ENCODE measurements at regions not wholly inside any gene's neighbourhood (a gene's known extent, or its start where the extent isn't known, plus 50 kb on each side); places are given as distances from the start of the nearest gene placed in this dataset.

DNA sequence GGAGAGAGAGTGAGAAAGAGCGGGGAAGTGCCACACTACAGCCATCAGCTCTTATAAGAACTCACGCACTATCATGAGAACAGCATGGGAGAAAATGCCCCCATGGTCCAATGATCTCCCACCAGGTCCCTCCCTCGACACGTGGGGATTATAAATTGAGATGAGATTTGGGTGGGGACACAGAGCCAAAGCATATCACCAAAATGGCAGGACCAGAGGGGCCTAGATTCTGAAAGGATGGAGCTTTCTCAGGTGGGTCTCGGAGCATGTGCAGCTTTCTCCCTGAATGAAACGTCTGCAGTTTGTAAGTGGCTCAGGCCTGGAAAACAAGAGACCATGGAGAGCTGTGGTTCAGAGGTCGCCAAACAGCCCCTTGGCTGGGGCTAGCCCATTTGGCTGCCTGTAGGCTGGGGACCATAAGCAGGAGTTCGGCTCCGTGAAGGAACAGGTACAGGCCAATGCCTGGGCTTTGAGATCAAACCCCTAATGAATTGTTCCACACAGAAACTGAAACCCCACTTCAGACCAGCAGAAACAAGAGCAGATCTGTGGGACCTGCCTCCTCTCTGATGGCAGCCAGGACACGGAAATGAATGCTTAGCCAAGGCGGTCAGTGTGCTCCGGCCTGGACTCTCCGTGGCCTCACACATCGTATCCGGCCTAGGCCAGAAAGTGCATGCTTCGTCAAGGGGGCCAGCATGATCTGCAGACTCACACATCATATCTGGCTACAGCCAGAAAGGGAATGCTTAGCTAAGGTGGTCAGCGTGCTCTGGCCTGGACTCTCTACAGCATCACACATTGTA, 111.2 kb upstream of the TMEM18 start:
- DNase-seq (ENCODE audit: low read depth): no peak

DNA sequence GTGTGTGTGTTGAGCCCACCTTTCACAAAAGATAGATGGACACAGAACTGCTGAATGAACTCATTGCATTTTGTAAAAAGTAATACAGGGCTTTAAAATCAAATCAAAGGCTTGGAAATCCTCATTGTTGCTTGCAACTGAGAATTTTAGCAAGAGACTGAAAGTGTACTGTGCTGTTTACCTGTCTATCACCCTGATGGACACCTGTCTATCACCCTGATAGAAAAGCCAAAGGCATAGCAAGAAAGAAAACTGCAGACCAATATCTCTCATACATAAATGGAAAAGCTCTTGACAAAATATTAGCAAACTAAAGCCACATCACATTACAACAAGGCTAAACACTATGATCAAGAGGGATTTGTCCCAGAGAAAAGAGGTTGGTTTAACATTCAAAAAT, 107.5 kb upstream of the TMEM18 start:
- no peak for DNase-seq (ENCODE audit: low read depth)

DNA sequence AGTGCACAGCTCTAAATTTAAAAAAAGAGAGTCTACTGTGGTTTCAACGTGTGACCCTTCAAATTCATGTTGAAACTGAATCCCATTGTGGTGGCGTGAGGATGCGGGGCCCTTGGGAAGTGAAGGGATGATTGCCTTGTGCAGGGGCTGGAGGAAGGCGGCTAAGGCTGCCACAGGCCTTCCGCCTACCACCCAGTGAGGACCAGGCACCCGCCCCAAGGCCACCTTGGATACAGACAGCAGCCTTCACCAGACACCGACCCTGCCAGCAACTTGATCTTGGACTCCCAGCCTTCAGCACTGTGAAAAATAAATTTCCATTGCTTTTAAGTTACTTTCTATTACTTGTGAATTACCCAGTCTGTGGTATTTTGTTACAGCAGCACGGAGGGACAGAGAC, 103.4 kb upstream of the TMEM18 start:
- DNase-seq (ENCODE audit: low read depth): no peak

DNA sequence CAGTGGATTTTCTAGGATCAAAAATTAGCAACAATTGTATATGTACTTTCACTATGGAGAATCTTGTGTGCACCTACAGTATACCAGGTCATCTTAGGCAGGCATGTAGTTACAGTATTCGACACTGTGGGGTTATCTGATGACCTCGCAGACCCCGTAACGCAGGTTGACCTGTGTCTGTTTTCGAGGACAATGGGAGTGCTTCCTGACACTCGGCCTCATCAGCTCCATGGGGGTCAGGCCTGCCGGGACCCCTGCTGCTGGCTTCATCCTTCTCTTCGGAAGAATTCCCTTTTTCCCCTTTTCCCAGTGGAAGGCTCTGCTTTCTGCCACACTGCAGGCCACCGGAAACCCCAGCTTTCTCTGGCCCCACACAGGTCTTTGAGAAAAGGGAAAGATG, 102.8 kb upstream of the TMEM18 start:
- DNase-seq (ENCODE audit: low read depth): no peak

DNA sequence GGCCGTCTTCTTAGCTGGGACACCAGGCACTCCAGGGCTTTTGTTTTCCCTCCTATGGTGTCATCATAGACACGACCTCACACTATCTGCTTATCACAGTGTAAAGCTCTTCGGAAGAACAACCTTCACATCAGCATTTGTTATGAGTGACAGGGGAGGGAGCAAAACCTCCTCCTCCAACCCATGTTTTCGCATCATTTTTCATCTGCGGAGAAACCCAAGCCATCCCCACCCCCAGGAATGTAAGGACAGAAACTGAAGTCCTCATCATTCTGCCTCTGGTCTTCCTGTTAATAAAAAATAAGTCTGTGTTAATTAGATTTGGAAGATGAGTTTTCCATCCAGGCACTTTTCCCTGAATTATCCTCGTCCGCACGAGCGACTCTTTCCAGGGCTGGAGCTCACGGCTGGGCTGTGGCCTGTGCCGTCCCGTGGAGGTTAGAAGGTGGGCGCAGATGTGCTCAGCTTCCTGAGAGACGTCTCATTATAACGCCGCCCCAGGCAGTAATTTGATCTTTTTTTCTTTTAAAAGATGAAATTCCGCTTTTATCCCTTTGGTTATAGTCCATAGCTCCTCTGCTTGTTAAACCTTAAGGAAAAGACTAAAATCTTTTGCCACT, 101.6 kb upstream of the TMEM18 start:
- DNase-seq (ENCODE audit: low read depth): no peak

DNA sequence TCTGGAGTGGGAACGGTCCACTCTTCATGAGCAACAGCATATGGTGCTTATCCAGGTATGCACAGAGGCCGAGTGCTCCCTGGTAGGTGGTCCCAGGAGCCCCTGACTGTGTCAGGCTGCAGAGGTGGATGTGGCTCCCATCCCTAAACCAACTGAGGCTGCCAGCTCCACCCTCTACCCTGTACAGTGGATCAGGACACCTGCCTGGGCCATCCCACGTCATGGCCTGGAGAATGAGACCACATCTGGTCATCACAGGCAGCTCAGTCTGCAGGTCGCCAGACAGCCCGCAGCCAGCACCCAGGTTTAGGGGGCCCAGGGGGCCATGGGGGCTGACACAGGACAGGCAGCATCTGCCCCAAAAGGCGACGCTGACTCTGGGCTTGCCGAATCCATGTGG, 100.3 kb upstream of the TMEM18 start:
- DNase-seq (ENCODE audit: low read depth): no peak

DNA sequence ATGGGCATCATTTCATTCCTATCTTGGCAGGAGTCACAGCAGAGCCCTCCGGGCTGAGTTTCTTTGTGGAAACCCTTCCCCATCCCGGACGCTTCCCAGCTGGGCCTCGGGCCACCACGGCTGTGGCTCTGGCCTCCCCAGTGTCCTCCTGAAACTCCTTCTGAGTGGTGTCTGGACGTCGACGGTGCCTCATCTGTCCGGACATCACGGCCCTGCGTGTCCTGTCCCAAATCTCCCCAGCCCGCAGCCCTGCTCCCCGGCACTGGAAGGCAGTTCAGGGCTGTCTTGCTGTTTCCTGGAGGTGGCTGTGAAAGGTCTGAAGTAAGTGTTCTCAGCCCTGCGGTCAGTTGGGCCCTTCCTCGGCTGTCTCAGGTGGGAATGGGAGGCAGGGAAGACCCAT, 99.8 kb upstream of the TMEM18 start:
- DNase-seq (ENCODE audit: low read depth): no peak

DNA sequence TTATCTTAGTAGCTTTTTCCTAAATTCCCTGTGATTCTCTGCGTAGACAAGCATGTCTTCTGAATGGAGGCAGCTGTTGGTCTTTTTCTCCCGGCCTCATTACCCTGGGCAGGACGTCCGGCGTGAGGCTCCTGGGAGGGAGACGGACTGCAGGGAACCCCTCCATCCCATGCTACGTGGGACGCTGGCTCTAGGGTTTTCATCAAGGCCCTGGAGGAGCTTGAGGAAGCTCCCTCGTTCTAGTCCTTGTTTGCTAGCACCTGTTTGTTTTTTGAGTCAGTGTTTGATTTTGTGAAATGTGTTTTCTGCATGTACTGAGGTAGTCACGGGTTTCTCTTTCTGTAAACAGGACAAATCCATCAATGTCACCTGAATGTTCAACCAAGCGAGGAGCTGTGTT, 99.3 kb upstream of the TMEM18 start:
- no peak for DNase-seq (ENCODE audit: low read depth)

DNA sequence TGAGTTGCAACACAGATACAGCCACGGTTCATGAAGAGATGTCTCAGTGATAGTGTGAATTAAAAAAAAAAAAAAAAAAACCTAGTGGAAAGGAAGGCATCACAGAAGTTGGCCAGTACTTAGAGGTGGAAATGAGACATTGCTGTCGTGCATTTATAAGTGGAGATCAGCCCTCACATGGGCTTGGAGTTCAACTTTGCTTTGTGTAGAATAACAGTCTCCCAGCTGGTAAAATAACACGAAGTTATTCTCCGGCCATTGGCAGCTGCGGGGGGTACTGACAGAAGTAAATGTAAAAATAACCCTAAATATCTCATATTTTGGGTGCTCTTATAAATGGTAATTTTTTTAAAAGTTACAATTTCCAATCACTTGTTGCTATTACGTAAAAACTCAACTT, 98.8 kb upstream of the TMEM18 start:
- DNase-seq (ENCODE audit: low read depth): no peak

DNA sequence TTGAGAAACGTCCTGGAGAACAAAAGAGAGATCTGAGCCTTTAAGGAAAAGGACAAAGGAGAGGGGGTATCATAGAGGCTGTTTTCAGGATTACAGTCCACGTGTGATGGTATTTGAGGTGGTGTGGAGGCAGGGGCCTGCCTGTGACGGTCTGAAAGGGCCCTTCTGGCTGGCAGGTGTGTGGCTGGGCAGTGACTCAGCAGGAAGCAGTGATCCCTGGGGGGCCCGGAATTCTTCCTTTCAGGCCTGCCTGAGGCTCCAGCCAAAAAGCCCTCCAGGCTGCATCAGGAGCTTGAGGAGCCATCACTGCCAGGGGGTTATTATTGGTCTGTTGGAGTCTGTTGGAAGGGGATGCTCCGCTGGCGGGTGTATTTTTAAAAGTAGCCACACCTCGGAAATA, 97.2 kb upstream of the TMEM18 start:
- DNase-seq (ENCODE audit: low read depth): no peak

DNA sequence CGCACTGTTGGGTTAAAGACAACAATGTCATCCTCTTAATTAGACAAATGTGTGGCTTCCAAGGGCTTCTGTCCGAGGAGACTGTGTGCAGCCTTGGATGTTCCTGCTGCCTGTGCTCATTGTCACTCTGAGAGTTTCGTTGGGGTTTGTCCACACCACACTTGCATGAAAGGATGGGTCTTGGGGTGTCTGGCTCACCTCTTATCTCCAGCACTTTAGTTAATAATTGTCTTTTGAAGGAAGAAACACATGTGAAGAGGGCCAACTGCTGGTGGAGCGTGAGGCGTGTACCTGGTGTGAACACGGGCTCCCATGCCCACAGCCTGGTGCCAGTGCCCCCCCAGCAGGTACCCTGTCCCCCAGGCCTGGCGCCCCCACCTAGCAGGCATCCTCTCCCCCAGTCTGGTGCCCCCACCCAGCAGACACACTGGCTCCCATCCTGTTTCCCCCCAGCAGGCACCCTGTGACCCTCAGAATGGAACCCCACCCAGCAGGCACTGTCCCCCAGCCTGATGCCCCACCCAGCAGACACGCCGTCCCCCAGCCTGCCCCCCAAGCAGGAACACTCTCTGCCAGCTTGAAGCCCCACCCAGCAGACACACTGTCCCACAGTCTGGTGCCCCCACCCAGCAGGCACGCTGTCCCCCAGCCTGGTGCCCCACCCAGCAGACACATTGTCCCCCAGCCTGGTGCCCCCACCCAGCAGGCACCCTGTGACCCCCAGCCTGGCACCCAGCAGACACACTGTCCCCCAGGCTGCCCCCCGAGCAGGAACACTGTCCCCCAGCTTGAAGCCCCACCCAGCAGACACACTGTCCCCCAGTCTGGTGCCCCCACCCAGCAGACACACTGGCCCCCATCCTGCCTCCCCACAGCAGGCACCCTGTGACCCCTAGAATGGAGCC, 96.3 kb upstream of the TMEM18 start:
- DNase-seq (ENCODE audit: low read depth): no peak

DNA sequence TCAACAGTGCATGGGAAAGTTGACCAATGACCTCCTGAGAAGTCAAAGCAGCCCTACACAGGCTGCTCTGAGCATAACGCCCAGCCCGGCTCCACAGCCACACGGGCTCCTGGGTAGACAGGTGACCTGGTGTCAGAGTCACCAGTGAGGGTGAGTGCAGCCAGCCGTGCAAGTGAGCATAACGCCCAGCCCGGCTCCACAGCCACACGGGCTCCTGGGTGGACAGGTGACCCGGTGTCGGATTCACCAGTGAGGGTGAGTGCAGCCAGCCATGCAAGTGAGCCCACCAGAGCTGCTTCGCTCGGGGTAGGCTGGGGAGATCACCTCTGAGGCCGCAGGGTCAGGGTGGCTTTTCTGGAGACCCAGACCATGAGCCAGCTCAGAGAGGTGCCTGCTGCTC, 94.3 kb upstream of the TMEM18 start:
- DNase-seq (ENCODE audit: low read depth): no peak

DNA sequence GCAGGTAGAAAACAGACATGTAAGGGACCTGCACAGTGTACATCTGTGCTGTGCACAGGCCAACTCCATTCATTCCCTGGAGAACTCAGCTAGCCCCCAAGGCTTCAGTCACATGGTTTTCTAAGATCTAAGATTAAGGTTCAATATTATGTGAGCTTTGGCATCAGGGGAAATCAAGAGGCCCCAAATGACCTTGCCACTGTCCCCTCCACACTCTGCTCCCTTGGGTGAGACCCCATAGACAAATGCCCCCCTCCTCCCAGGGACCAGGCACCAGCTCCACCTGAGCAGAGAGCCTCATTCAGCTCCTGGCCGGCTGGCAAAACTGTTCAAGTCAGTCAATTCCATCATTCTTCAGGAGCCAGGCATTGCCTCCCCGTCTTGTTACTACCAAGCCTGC, 93.6 kb upstream of the TMEM18 start:
- no peak for DNase-seq (ENCODE audit: low read depth)

DNA sequence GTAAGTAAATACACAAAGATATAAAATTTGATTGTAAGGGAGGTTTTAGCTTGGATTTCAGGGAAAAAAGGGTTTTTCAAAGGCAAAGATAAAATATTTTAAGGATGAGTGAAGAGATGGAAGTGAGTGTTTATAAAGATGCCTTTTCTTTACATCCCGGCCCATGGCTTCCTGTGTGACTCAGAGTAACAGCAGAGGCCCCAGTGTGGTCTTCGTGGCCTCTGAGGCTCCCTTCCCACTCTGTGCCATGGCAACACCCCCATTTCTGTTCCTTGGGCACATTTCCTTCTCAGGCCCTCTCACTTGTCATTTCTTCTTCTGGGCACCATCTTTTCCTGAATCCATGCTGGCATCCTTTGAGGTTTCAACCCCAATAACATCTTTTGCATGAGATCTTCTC, 92.6 kb upstream of the TMEM18 start:
- no peak for DNase-seq (ENCODE audit: low read depth)

DNA sequence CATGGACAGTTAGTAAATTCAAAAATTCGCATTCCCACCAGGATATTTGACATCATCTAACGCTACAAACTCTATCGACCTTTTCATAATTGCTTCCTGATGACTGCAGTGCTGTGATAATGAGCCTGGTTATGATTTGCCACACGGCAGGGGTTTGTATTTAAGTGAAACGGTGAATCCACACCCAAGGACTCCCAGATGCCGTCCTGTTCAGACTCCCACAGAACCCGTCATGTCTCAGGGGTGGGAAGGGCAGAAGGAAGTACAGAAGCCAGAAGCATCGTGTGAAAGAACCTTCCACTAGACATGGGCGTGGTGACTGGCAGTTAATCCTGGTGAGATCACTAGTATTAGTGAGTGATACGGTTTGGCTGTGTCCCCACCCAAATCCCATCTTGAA, 91.2 kb upstream of the TMEM18 start:
- no peak for DNase-seq (ENCODE audit: low read depth)

DNA sequence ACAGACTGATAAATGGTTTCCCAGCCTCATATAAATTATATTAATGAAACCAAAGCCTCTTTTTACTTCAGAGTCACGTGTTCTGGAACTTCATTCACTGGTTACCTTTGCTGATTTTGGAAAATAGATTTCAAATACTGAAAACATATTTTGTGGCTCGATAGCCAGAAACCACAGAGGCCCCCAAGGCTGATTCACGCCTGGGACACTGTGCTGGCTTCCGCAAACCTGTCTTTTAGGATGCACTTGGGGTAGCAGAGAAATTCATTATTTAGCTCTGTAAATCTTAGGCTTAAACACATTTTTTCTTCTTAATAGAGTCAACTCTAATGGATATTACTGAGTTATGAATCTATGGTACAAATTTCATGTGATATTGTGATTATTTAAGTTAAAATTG, 90.7 kb upstream of the TMEM18 start:
- no peak for DNase-seq (ENCODE audit: low read depth)

DNA sequence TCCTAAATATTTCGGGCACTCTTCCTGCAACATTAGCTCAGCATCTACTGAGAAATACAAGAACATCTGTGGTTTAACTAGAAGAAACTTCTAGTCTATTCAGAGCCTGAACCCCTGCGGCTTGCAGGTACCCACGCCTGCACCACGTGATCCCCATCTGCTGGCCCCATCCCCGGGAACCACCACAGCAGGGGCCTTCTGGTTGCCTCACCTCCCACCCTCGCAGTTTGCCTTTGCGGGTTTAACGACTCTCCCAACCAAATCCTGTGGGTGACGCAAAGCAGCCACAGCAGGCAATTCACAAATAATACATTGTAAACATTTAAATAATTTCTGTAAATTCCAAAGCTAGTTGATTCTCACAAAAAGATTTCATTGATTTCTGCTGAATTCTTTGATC, 90.2 kb upstream of the TMEM18 start:
- no peak for DNase-seq (ENCODE audit: low read depth)

DNA sequence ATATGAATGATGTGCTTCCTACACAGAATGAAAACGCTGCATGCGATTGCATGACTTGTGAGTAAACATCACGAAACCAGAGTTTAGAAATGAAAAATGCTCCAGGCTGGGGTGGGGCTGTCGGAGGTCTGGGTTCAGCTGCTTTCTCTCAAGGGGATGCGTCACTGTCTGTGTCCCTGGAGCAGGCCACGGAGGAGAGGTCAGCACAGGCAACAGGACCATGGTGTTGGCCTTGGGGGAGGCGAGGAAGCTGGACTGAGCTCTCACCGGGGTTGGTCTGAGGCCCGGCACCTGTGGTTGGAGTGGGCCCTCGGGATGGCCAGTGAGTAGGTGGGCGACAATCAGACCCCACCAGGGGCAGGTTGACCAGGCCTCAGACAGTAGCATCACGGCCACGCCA, 89.0 kb upstream of the TMEM18 start:
- DNase-seq (ENCODE audit: low read depth): no peak

DNA sequence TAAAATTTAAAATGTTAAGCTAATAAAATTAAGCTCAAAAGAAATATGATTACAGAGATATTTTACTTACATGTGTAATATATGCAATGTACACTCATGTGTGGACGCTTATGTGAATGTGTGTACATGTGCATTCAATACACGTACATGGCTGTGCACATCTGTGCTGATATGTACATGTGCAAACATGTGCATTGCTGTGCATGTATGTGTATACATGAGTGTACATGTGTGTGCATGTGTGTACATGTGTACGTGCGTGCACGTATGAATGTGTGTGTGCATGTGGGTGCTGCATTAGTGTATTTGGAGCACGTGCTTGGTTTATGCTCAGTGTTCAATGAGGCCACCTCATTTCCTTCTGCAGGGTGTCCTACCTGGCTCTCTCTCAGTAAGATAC, 88.2 kb upstream of the TMEM18 start:
- no peak for DNase-seq (ENCODE audit: low read depth)

DNA sequence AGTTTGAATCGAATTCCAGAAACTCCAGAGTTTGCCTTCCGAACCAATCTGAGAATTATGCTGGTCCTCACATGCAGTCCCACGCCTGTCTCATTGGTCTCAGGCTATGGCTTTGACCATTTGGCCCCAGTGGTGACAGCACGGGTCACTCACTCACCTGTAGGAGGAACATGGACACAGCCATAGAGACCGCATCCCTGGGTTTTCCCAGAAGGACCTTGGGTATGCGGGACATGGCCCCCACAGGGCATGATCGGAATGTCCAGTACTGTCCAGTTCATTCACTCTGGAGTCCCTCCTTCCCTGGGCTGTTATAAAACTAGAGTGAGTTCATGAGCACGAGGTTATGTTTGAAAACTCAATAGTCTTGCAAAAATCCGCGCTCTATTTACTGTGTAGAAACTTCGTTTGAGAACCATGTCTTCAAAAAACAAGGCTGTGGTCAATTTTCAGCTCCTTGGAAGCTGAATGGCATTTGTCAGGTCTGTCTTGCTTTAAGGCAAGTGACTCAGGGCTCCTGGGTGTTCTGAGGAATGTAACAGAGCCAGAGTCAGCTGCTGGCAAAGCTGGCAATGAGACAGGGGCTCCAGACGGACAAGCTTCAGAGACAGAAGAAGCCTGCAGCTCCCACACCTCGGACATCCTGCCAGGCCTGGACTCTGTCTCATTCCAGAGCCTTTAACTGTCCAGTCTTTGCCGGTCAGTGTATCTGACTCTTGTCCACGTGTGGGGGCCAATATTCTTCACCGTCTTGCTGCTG, 86.7 kb upstream of the TMEM18 start:
- no peak for DNase-seq (ENCODE audit: low read depth)

DNA sequence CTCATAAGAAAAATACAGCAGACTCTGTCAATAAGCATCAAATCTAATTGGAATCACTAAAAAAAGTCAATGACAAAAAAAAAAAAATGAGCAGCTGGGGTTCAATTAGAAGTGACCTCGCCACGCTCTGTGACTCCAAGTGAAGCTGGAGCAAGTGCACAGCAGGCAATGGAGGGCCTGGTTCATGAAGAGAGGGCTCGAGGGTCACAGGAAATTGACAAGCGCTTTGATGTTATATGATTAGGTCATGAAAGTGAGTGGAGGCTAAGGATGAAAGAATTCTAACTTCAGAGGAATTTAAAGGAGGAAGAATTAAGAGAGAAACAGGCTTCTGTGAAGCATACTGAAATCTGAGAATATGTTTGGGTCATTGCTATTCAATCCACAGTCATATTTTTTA, 85.4 kb upstream of the TMEM18 start:
- no peak for DNase-seq (ENCODE audit: low read depth)

DNA sequence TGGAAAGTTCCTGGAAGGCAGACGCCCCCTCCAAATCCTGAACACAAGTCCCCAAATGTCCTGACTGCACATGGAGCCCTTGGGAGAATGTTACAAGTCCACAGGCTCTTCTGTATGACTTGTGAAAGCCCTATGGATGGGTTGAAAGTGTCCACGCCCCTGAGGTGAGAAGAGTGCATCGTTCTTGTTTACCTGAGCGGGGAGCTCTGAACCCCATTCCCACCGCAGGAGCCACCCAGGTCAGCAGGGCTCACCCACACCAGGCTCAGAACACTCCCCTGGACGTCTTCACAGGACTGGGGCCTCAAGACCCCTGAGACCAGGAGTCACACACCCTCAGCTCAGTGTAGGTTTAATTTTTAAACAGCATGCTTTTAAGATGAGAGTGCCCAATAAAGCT, 84.2 kb upstream of the TMEM18 start:
- no peak for DNase-seq (ENCODE audit: low read depth)
